ENCODE measurements at regions not wholly inside any gene's neighbourhood (a gene's known extent, or its start where the extent isn't known, plus 50 kb on each side); places are given as distances from the start of the nearest gene placed in this dataset.

- TF ChIP-seq CTCF (IDR thresholded peaks at IDR 0.05) (no peak), POLR2AphosphoS5 (IDR thresholded peaks at IDR 0.05; ENCODE audit: low read depth, low read length) (no peak), SIN3A (IDR thresholded peaks at IDR 0.05; ENCODE audit: borderline replicate concordance, insufficient read depth, low read depth, low read length) (no peak), REST (IDR thresholded peaks at IDR 0.05; ENCODE audit: insufficient read depth in 1 of 2, low read depth in 2 of 2, low read length in 1 of 2) (no peak)
Measured at GRCh38 chr11:34727228-34727737, 106.4 kb downstream of the EHF start.

Measured in Panc1 (cell line).